Cardiac muscle cell (in vitro differentiated cells and primary cell): ENCODE measurements at regions not wholly inside any gene's neighbourhood (a gene's known extent, or its start where the extent isn't known, plus 50 kb on each side); places are given as distances from the start of the nearest gene placed in this dataset.

Experiments used
- DNase-seq, 2 donors: peaks; one replicate each; pipeline versions ENCODE4 v3.0.0 to v3.0.0-alpha.2; 2010 to 2017; ENCODE audit warnings: low read depth in 1 of 2, low spot score in 1 of 2
- H3K27ac ChIP-seq: fragments of 200-600 bp; sonication (generic); 2 replicates; pipeline ENCODE4 v1.5.1; 2016
- H3K27me3 ChIP-seq: fragments of 200-600 bp; sonication (generic); 2 replicates; pipeline ENCODE4 v1.6.0; 2016; ENCODE audit warnings: control low read depth
- H3K36me3 ChIP-seq: fragments of 200-600 bp; sonication (generic); 2 replicates; pipeline ENCODE4 v1.5.1; 2016; ENCODE audit warnings: control low read depth
- H3K4me1 ChIP-seq: fragments of 200-600 bp; sonication (generic); 2 replicates; pipeline ENCODE4 v1.8.1; 2017; ENCODE audit warnings: low read depth, mild to moderate bottlenecking, mixed run types
- H3K4me3 ChIP-seq: fragments of 200-600 bp; sonication (generic); 2 replicates; pipeline ENCODE4 v1.5.1; 2016; ENCODE audit warnings: mild to moderate bottlenecking
- H3K9me3 ChIP-seq: fragments of 200-600 bp; sonication (generic); 2 replicates; pipeline ENCODE4 v1.5.1; 2017; ENCODE audit warnings: low read depth, mild to moderate bottlenecking, control low read depth
- CTCF ChIP-seq: IDR thresholded peaks from 2 replicates; pipeline ENCODE4 v1.5.1; 2012; ENCODE audit warnings: low read depth, mild to moderate bottlenecking, low read length

- H3K27me3 ChIP-seq = no peaks in the 10 kb centered on the region
- no peaks in the 10 kb centered on the region for H3K9me3 ChIP-seq
- H3K4me3 ChIP-seq = no peak overlapping the region
- no peaks in the 10 kb centered on the region for H3K4me1 ChIP-seq
- no peak for DNase-seq
- no peaks in the 10 kb centered on the region for H3K36me3 ChIP-seq
- H3K27ac ChIP-seq = no peak overlapping the region
- no peak for TF ChIP-seq CTCF
Measured at GRCh38 chr14:59075506-59075905, 113.0 kb upstream of the DAAM1 start.

GRCh38 chr14:59081720-59082119 is 106.7 kb upstream of the DAAM1 start:
- no peaks in the 10 kb centered on the region for H3K4me1 ChIP-seq
- no peak overlapping the region for H3K4me3 ChIP-seq
- no peaks in the 10 kb centered on the region for H3K27me3 ChIP-seq
- H3K36me3 ChIP-seq = no peaks in the 10 kb centered on the region
- H3K27ac ChIP-seq = no peak overlapping the region
- TF ChIP-seq CTCF = no peak
- no peaks in the 10 kb centered on the region for H3K9me3 ChIP-seq
- no peak for DNase-seq

GRCh38 chr14:59085207-59085739 is 103.2 kb upstream of the DAAM1 start:
- Histone ChIP-seq H3K27me3 (no peaks in the 10 kb centered on the region), H3K4me3 (no peak overlapping the region), H3K4me1 (no peaks in the 10 kb centered on the region), H3K9me3 (no peaks in the 10 kb centered on the region), H3K36me3 (no peaks in the 10 kb centered on the region), H3K27ac (no peak overlapping the region)
- DNase-seq = no peak
- TF ChIP-seq CTCF = no peak

GRCh38 chr14:59086241-59086882 is 102.1 kb upstream of the DAAM1 start:
- Histone ChIP-seq H3K9me3 (no peaks in the 10 kb centered on the region), H3K27ac (no peak overlapping the region), H3K4me1 (no peaks in the 10 kb centered on the region), H3K27me3 (no peaks in the 10 kb centered on the region), H3K36me3 (no peaks in the 10 kb centered on the region), H3K4me3 (no peak overlapping the region)
- TF ChIP-seq CTCF = no peak
- peak in 1 of 2 donors; percentile 46 for DNase-seq

GRCh38 chr14:59087240-59087639 is 101.2 kb upstream of the DAAM1 start:
- DNase-seq = no peak
- Histone ChIP-seq H3K4me3 (no peak overlapping the region), H3K4me1 (no peaks in the 10 kb centered on the region), H3K27ac (no peak overlapping the region), H3K27me3 (no peaks in the 10 kb centered on the region), H3K9me3 (no peaks in the 10 kb centered on the region), H3K36me3 (no peaks in the 10 kb centered on the region)
- no peak for TF ChIP-seq CTCF

- no peak for TF ChIP-seq CTCF
- Histone ChIP-seq H3K4me1 (no peaks in the 10 kb centered on the region), H3K27me3 (no peaks in the 10 kb centered on the region), H3K27ac (no peak overlapping the region), H3K4me3 (no peak overlapping the region), H3K36me3 (no peaks in the 10 kb centered on the region), H3K9me3 (no peaks in the 10 kb centered on the region)
- DNase-seq = no peak
Measured at GRCh38 chr14:59087711-59088110, 100.8 kb upstream of the DAAM1 start.
